ENCODE measurements at regions not wholly inside any gene's neighbourhood (a gene's known extent, or its start where the extent isn't known, plus 50 kb on each side); places are given as distances from the start of the nearest gene placed in this dataset.
"Not testable (repeated sequence)": the region's sequence is repeated elsewhere in the genome, so short reads cannot be mapped to it uniquely, and the experiment has no call there.

- no peak overlapping the region for H3K4me3 ChIP-seq (ENCODE audit: low read depth, low read length)
- DNase-seq (ENCODE audit: low read depth) = no peak
- TF ChIP-seq CTCF (IDR thresholded peaks at IDR 0.05; ENCODE audit: insufficient read depth, low read depth, low read length) = no peak
Measured at GRCh38 chr16:66245072-66245471, 121.4 kb upstream of the CDH5 start.

GRCh38 chr16:66242672-66243071 is 123.8 kb upstream of the CDH5 start:
- TF ChIP-seq CTCF (IDR thresholded peaks at IDR 0.05; ENCODE audit: insufficient read depth, low read depth, low read length) = no peak
- no peak overlapping the region for H3K4me3 ChIP-seq (ENCODE audit: low read depth, low read length)

GRCh38 chr16:66242206-66242605 is 124.3 kb upstream of the CDH5 start:
- not testable (repeated sequence) for H3K4me3 ChIP-seq (ENCODE audit: low read depth, low read length); DNase-seq (ENCODE audit: low read depth)

More at GRCh38 chr16:66242672-66243071, 123.8 kb upstream of the CDH5 start:
- DNase-seq (ENCODE audit: low read depth) = no peak

- TF ChIP-seq CTCF (IDR thresholded peaks at IDR 0.05; ENCODE audit: insufficient read depth, low read depth, low read length) = no peak
- no peak overlapping the region for H3K4me3 ChIP-seq (ENCODE audit: low read depth, low read length)
- DNase-seq (ENCODE audit: low read depth) = no peak
Measured at GRCh38 chr16:66240631-66241395, 125.7 kb upstream of the CDH5 start.

- no peak for TF ChIP-seq CTCF (IDR thresholded peaks at IDR 0.05; ENCODE audit: insufficient read depth, low read depth, low read length)
- DNase-seq (ENCODE audit: low read depth) = no peak
- H3K4me3 ChIP-seq (ENCODE audit: low read depth, low read length) = no peak overlapping the region
Measured at GRCh38 chr16:66240088-66240487, 126.4 kb upstream of the CDH5 start.

- no peak for TF ChIP-seq CTCF (IDR thresholded peaks at IDR 0.05; ENCODE audit: insufficient read depth, low read depth, low read length)
- no peak overlapping the region for H3K4me3 ChIP-seq (ENCODE audit: low read depth, low read length)
- DNase-seq (ENCODE audit: low read depth) = no peak
Measured at GRCh38 chr16:66238696-66239095, 127.8 kb upstream of the CDH5 start.

- no peak overlapping the region for H3K4me3 ChIP-seq (ENCODE audit: low read depth, low read length)
- no peak for DNase-seq (ENCODE audit: low read depth)
- no peak for TF ChIP-seq CTCF (IDR thresholded peaks at IDR 0.05; ENCODE audit: insufficient read depth, low read depth, low read length)
Measured at GRCh38 chr16:66236301-66236700, 130.2 kb upstream of the CDH5 start.

All from fibroblast of villous mesenchyme (primary cell).